Neural progenitor cell (in vitro differentiated cells): ENCODE measurements at regions not wholly inside any gene's neighbourhood (a gene's known extent, or its start where the extent isn't known, plus 50 kb on each side); places are given as distances from the start of the nearest gene placed in this dataset.

Experiments
- DNase-seq: peaks from one replicate; pipeline ENCODE4 v3.0.0-alpha.2; 2016; ENCODE audit warnings: low spot score
- H2AFZ ChIP-seq: fragments of 200-600 bp; sonication (generic); replicated peaks from 2 replicates; pipeline ENCODE4 v1.6.1; 2016; ENCODE audit warnings: antibody characterized with exemption
- H3F3A ChIP-seq: fragments of 200-600 bp; sonication (generic); 2 replicates; pipeline ENCODE4 v1.6.1; 2016; ENCODE audit warnings: antibody characterized with exemption, low read depth
- H3K27ac ChIP-seq: fragments of 200-600 bp; sonication (generic); 2 replicates; pipeline ENCODE4 v1.5.1; 2016; ENCODE audit warnings: mild to moderate bottlenecking
- H3K27me3 ChIP-seq: fragments of 200-600 bp; sonication (generic); 2 replicates; pipeline ENCODE4 v1.6.1; 2016; ENCODE audit warnings: mild to moderate bottlenecking, moderate library complexity
- H3K36me3 ChIP-seq: fragments of 200-600 bp; sonication (generic); 2 replicates; pipeline ENCODE4 v1.5.1; 2016
- H3K4me1 ChIP-seq: fragments of 200-600 bp; sonication (generic); 2 replicates; pipeline ENCODE4 v1.6.1; 2016; ENCODE audit warnings: mixed run types
- H3K4me2 ChIP-seq: fragments of 200-600 bp; sonication (generic); 2 replicates; pipeline ENCODE4 v1.6.1; 2016
- H3K4me3 ChIP-seq: fragments of 200-600 bp; sonication (generic); 2 replicates; pipeline ENCODE4 v1.5.1; 2016
- H3K79me2 ChIP-seq: fragments of 200-600 bp; sonication (generic); 2 replicates; pipeline ENCODE4 v1.6.1; 2016; ENCODE audit warnings: low read depth
- H3K9ac ChIP-seq: fragments of 200-600 bp; sonication (generic); 2 replicates; pipeline ENCODE4 v1.6.1; 2016
- H3K9me3 ChIP-seq: fragments of 200-600 bp; sonication (generic); 2 replicates; pipeline ENCODE4 v1.5.1; 2016; ENCODE audit warnings: low read depth
- H4K20me1 ChIP-seq: fragments of 200-600 bp; sonication (generic); 2 replicates; pipeline ENCODE4 v1.6.1; 2016; ENCODE audit warnings: low read depth
- H3K27ac Mint-ChIP-seq: 3 replicates; pipeline ENCODE4 v1.8.0; 2021; ENCODE audit warnings: mixed read lengths
- H3K27me3 Mint-ChIP-seq: 2 replicates; pipeline ENCODE4 v1.8.0; 2022; ENCODE audit warnings: low read depth, mild to moderate bottlenecking, inconsistent platforms, moderate library complexity, mixed read lengths; ENCODE audit not compliant: insufficient read depth
- H3K36me3 Mint-ChIP-seq: 3 replicates; pipeline ENCODE4 v1.8.0; 2021; ENCODE audit warnings: mixed read lengths
- H3K4me1 Mint-ChIP-seq: 3 replicates; pipeline ENCODE4 v1.8.0; 2021; ENCODE audit warnings: mixed read lengths
- H3K4me3 Mint-ChIP-seq: 3 replicates; pipeline ENCODE4 v1.8.0; 2021; ENCODE audit warnings: mild to moderate bottlenecking, moderate library complexity, mixed read lengths
- H3K9me3 Mint-ChIP-seq: 3 replicates; pipeline ENCODE4 v1.8.0; 2020; ENCODE audit warnings: mixed read lengths
- EZH2 ChIP-seq: fragments of 200-600 bp; sonication (generic); IDR thresholded peaks from 2 replicates; pipeline ENCODE4 v1.6.1; 2017; ENCODE audit warnings: antibody characterized with exemption, mild to moderate bottlenecking, moderate library complexity
- EZH2phosphoT487 ChIP-seq: fragments of 200-600 bp; sonication (generic); IDR thresholded peaks from 2 replicates; pipeline ENCODE4 v1.6.1; 2017; ENCODE audit warnings: antibody characterized with exemption
- TF ChIP-seq, protein P1 (sequence below): fragments of 200-600 bp; sonication (generic); IDR thresholded peaks from 2 replicates; pipeline ENCODE4 v1.5.1; 2017; ENCODE audit warnings: antibody characterized with exemption, mild to moderate bottlenecking

DNA sequence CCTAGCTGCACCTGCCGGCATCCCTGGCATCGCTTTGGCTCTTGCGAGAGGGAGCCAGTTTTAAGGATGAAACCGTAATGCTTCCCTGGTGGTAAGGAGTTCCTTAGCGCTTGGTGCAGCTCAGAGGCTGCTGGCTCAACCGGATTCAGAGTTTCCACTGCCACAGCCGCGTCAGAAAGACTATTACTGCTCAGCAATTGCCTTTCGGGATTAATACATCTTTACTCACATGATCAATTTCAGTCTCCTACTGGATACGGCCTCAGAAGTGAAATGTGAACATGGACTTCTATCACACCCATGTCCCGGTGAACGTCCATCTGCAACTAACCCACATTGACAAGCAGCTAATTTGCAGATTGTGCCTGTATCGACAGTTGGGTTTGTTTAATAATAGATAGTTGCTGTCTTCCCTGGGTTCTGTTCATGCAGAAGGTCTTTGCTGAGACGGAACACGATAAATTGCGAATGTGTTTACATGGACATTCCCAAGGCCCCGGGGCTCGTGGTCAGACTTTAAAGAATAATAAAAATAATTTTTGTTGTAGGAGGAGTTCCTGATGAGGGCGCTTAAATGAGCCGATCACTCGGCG lies 175.4 kb downstream of the ENGASE start:
- H3K9me3 Mint-ChIP-seq, result no peaks in the 10 kb centered on the region
- Histone ChIP-seq H3F3A (no peaks in the 10 kb centered on the region), H2AFZ (no peak overlapping the region), H3K36me3 (no peaks in the 10 kb centered on the region), H4K20me1 (no peaks in the 10 kb centered on the region), H3K27me3 (no peaks in the 10 kb centered on the region), H3K9ac (no peak overlapping the region), H3K79me2 (no peaks in the 10 kb centered on the region), H3K4me1 (no peaks in the 10 kb centered on the region), H3K4me3 (no peak overlapping the region), H3K9me3 (no peaks in the 10 kb centered on the region), H3K4me2 (no peak overlapping the region), H3K27ac (no peak overlapping the region)
- no peak for DNase-seq
- no peak overlapping the region for H3K27ac Mint-ChIP-seq
- H3K27me3 Mint-ChIP-seq, result peaks cover 11% of the 10 kb centered on the region
- TF ChIP-seq, protein P1, sequence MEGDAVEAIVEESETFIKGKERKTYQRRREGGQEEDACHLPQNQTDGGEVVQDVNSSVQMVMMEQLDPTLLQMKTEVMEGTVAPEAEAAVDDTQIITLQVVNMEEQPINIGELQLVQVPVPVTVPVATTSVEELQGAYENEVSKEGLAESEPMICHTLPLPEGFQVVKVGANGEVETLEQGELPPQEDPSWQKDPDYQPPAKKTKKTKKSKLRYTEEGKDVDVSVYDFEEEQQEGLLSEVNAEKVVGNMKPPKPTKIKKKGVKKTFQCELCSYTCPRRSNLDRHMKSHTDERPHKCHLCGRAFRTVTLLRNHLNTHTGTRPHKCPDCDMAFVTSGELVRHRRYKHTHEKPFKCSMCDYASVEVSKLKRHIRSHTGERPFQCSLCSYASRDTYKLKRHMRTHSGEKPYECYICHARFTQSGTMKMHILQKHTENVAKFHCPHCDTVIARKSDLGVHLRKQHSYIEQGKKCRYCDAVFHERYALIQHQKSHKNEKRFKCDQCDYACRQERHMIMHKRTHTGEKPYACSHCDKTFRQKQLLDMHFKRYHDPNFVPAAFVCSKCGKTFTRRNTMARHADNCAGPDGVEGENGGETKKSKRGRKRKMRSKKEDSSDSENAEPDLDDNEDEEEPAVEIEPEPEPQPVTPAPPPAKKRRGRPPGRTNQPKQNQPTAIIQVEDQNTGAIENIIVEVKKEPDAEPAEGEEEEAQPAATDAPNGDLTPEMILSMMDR, result no peak
- TF ChIP-seq EZH2 (no peak), EZH2phosphoT487 (no peak)
- no peaks in the 10 kb centered on the region for H3K4me1 Mint-ChIP-seq
- H3K4me3 Mint-ChIP-seq, result no peak overlapping the region
- no peaks in the 10 kb centered on the region for H3K36me3 Mint-ChIP-seq

DNA sequence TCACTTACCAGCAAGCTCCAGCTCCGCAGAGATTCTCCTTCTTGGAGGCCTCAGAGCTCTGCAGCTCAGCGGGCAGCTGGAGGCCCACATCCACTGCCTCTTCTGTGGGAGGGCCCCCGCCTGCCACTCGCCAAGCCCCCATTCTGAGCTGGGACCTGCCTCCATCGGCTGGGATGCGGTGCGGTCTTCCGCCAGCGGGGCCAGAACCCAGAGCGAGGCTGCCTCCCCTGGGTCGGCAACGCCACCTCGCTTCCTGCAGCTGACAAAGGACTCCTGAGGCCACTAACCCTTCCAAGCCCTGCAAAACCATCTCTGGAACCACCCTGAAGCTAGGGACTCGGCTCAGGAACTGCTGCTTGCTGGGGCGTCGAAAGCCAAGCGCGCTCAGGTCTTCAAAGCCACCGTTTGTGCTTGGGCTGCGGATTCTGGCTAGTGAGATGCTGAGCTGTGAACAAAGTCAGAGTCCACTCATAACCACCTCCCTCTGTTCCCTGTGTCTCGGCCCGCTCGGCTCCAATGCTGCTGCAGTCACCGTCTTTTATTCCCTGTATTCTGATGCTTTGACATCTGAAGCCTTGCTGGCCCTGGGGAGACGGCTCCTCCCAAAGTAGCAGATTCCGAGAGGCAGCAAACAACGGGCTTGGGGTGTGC lies 174.3 kb downstream of the ENGASE start:
- Mint-ChIP-seq H3K27me3 (peaks cover 13% of the 10 kb centered on the region), H3K4me1 (no peaks in the 10 kb centered on the region), H3K36me3 (no peaks in the 10 kb centered on the region), H3K9me3 (no peaks in the 10 kb centered on the region), H3K4me3 (no peak overlapping the region), H3K27ac (no peak overlapping the region)
- no peak overlapping the region for H3K9ac ChIP-seq
- H3K4me1 ChIP-seq, result no peaks in the 10 kb centered on the region
- H3K9me3 ChIP-seq, result no peaks in the 10 kb centered on the region
- H3K4me2 ChIP-seq, result no peak overlapping the region
- H3K4me3 ChIP-seq, result no peak overlapping the region
- no peak overlapping the region for H2AFZ ChIP-seq
- no peak for TF ChIP-seq EZH2
- TF ChIP-seq, protein P1, result no peak
- no peak for TF ChIP-seq EZH2phosphoT487
- H3K36me3 ChIP-seq, result no peaks in the 10 kb centered on the region
- no peak for DNase-seq
- no peaks in the 10 kb centered on the region for H4K20me1 ChIP-seq
- H3F3A ChIP-seq, result no peaks in the 10 kb centered on the region
- no peaks in the 10 kb centered on the region for H3K27me3 ChIP-seq
- no peaks in the 10 kb centered on the region for H3K79me2 ChIP-seq
- no peak overlapping the region for H3K27ac ChIP-seq

DNA sequence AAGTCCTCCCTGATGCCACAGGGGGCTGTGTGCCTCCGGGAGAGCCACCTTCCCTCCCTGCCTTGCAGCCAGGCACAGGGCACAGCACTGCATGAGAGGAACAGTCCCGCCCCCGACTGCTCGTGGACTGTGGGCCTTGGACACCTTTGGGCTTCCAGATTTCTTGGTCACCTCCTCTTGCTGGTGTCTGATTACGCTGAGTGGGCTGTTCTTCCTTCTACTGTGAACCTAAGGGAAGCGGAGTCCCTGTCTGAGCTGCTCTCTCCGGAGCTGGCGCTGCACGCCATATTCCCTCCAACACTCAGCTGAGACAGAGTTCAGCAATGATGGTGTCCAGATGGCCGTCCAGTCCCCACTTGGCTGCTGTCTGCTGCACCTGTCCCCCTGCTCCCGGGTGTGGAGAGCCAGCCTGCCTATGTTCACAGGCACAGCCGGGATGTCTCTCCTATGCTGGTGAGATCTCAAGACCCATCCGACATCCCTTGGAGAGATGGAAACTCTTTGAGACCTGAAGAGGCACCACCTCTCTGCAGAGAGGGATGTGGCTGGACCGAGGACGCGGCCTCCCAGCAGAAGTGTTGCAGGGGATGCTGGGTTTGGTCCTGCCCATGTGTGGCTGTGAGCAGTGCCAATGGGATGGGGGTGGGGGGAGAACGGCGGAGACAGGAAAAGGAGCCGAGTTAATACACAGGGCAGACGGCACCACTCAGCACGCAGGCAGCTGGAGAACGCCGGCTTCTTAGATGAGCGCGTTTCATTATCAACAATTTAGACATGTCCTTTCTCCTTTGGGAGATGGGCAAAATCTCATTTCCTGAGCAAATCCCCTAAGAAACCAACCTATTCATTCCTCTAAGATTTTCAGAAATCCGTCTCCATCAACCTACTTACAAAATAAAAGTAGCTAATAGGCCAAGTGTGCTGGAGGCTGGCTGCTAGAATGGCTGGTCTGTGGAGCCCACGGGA lies 171.9 kb downstream of the ENGASE start:
- no peaks in the 10 kb centered on the region for H3K9me3 Mint-ChIP-seq
- peaks cover 9% of the 10 kb centered on the region for H3K27me3 Mint-ChIP-seq
- Histone ChIP-seq H3K4me3 (no peak overlapping the region), H3K4me1 (no peaks in the 10 kb centered on the region), H3K27me3 (no peaks in the 10 kb centered on the region), H4K20me1 (no peaks in the 10 kb centered on the region), H3K4me2 (no peak overlapping the region), H3K9ac (no peak overlapping the region), H3F3A (no peaks in the 10 kb centered on the region), H2AFZ (no peak overlapping the region), H3K36me3 (no peaks in the 10 kb centered on the region), H3K9me3 (no peaks in the 10 kb centered on the region), H3K27ac (no peak overlapping the region), H3K79me2 (no peaks in the 10 kb centered on the region)
- H3K4me3 Mint-ChIP-seq, result no peak overlapping the region
- no peaks in the 10 kb centered on the region for H3K36me3 Mint-ChIP-seq
- DNase-seq, result no peak
- H3K4me1 Mint-ChIP-seq, result no peaks in the 10 kb centered on the region
- H3K27ac Mint-ChIP-seq, result no peak overlapping the region
- no peak for TF ChIP-seq EZH2
- TF ChIP-seq, protein P1, result no peak
- no peak for TF ChIP-seq EZH2phosphoT487
